HEK293 (cell line): ENCODE measurements at regions not wholly inside any gene's neighbourhood (a gene's known extent, or its start where the extent isn't known, plus 50 kb on each side); places are given as distances from the start of the nearest gene placed in this dataset.

Source experiments
- ZNF24 ChIP-seq: fragments of 450-650 bp; formaldehyde crosslinking; IDR thresholded peaks from 2 replicates; pipeline ENCODE4 v1.5.1; 2016; ENCODE audit warnings: missing biosample characterization, missing genetic modification characterization
- TF ChIP-seq, protein P1 (sequence below): fragments of 450-650 bp; formaldehyde crosslinking; IDR thresholded peaks from 2 replicates; pipeline ENCODE4 v1.5.1; 2016; ENCODE audit warnings: missing biosample characterization, missing genetic modification characterization
- TF ChIP-seq, protein P2 (sequence below): fragments of 450-650 bp; formaldehyde crosslinking; conservative IDR thresholded peaks from 2 replicates; pipeline ENCODE4 v1.5.1; 2016; ENCODE audit warnings: low read depth, missing biosample characterization, missing genetic modification characterization

GRCh38 chr2:75431276-75431675 lies 129.5 kb downstream of the EVA1A start:
- no peak for TF ChIP-seq ZNF24
- TF ChIP-seq, protein P1, sequence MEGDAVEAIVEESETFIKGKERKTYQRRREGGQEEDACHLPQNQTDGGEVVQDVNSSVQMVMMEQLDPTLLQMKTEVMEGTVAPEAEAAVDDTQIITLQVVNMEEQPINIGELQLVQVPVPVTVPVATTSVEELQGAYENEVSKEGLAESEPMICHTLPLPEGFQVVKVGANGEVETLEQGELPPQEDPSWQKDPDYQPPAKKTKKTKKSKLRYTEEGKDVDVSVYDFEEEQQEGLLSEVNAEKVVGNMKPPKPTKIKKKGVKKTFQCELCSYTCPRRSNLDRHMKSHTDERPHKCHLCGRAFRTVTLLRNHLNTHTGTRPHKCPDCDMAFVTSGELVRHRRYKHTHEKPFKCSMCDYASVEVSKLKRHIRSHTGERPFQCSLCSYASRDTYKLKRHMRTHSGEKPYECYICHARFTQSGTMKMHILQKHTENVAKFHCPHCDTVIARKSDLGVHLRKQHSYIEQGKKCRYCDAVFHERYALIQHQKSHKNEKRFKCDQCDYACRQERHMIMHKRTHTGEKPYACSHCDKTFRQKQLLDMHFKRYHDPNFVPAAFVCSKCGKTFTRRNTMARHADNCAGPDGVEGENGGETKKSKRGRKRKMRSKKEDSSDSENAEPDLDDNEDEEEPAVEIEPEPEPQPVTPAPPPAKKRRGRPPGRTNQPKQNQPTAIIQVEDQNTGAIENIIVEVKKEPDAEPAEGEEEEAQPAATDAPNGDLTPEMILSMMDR: no peak
- TF ChIP-seq, protein P2, sequence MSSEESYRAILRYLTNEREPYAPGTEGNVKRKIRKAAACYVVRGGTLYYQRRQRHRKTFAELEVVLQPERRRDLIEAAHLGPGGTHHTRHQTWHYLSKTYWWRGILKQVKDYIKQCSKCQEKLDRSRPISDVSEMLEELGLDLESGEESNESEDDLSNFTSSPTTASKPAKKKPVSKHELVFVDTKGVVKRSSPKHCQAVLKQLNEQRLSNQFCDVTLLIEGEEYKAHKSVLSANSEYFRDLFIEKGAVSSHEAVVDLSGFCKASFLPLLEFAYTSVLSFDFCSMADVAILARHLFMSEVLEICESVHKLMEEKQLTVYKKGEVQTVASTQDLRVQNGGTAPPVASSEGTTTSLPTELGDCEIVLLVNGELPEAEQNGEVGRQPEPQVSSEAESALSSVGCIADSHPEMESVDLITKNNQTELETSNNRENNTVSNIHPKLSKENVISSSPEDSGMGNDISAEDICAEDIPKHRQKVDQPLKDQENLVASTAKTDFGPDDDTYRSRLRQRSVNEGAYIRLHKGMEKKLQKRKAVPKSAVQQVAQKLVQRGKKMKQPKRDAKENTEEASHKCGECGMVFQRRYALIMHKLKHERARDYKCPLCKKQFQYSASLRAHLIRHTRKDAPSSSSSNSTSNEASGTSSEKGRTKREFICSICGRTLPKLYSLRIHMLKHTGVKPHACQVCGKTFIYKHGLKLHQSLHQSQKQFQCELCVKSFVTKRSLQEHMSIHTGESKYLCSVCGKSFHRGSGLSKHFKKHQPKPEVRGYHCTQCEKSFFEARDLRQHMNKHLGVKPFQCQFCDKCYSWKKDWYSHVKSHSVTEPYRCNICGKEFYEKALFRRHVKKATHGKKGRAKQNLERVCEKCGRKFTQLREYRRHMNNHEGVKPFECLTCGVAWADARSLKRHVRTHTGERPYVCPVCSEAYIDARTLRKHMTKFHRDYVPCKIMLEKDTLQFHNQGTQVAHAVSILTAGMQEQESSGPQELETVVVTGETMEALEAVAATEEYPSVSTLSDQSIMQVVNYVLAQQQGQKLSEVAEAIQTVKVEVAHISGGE: no peak
